ENCODE measurements at regions not wholly inside any gene's neighbourhood (a gene's known extent, or its start where the extent isn't known, plus 50 kb on each side); places are given as distances from the start of the nearest gene placed in this dataset.

DNA sequence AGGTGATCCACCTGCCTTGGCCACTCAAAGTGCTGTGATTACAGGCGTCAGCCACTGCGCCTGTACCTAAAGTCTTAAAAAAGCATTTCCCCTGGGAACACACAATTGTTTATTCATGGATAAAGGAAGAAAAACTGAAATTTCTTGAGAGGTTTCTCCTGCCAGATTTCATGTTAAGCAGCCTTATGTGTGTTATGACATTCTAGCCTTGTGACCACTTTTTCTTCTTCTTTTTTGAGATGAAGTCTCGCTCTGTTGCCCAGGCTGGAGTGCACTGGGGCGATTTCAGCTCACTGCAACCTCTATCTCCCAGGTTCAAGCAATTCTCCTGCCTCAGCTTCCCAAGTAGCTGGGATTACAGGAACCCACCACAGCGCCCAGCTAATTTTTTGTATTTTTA, 57.8 kb upstream of the PLAC8 start:
- peaks cover 3% of the 10 kb centered on the region for H3K27me3 Mint-ChIP-seq (ENCODE audit: unreplicated experiment)
- no peak overlapping the region for H3K27ac Mint-ChIP-seq (ENCODE audit: unreplicated experiment)
- no peaks in the 10 kb centered on the region for H3K4me1 Mint-ChIP-seq (ENCODE audit: unreplicated experiment)
- no peak for DNase-seq (ENCODE audit: extremely low spot score, unreplicated experiment)
- no peaks in the 10 kb centered on the region for H3K36me3 Mint-ChIP-seq (ENCODE audit: unreplicated experiment)
- TF ChIP-seq, protein P1, sequence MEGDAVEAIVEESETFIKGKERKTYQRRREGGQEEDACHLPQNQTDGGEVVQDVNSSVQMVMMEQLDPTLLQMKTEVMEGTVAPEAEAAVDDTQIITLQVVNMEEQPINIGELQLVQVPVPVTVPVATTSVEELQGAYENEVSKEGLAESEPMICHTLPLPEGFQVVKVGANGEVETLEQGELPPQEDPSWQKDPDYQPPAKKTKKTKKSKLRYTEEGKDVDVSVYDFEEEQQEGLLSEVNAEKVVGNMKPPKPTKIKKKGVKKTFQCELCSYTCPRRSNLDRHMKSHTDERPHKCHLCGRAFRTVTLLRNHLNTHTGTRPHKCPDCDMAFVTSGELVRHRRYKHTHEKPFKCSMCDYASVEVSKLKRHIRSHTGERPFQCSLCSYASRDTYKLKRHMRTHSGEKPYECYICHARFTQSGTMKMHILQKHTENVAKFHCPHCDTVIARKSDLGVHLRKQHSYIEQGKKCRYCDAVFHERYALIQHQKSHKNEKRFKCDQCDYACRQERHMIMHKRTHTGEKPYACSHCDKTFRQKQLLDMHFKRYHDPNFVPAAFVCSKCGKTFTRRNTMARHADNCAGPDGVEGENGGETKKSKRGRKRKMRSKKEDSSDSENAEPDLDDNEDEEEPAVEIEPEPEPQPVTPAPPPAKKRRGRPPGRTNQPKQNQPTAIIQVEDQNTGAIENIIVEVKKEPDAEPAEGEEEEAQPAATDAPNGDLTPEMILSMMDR (IDR thresholded peaks at IDR 0.05), result no peak
- H3K9me3 Mint-ChIP-seq (ENCODE audit: unreplicated experiment), result peaks cover 4% of the 10 kb centered on the region
- H3K4me3 Mint-ChIP-seq (ENCODE audit: unreplicated experiment), result no peak overlapping the region

DNA sequence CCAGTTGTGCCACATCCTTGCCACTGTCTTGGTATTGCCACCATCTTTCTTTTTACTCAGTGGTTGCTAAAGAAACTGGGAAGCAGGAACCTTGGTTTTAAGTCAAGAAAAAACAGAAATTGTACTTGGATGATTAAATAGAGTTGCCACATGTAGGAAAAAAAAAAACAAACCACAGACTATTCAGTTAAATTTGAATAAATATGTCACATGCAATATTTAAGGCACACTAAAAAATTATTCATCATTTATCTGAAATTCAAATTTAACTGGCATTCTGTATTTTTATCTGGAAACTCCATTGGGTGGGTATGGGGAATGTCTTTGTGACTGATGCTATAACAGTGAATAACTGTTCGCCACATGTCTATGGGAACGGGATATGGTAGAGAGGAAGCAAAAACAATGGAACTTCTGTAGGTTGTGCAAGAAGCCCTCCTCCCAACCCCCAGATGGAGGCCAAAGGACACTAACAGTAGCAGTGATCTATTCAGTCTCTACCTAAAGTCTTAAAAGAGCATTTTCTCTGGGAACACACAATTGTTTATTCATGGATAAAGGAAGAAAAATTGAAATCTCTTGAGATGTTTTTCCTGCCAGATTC, 57.0 kb upstream of the PLAC8 start:
- Mint-ChIP-seq H3K27ac (ENCODE audit: unreplicated experiment) (no peak overlapping the region), H3K36me3 (ENCODE audit: unreplicated experiment) (no peaks in the 10 kb centered on the region), H3K4me1 (ENCODE audit: unreplicated experiment) (no peaks in the 10 kb centered on the region), H3K9me3 (ENCODE audit: unreplicated experiment) (peaks cover 4% of the 10 kb centered on the region), H3K27me3 (ENCODE audit: unreplicated experiment) (peaks cover 12% of the 10 kb centered on the region), H3K4me3 (ENCODE audit: unreplicated experiment) (no peak overlapping the region)
- TF ChIP-seq, protein P1 (IDR thresholded peaks at IDR 0.05), result no peak
- DNase-seq (ENCODE audit: extremely low spot score, unreplicated experiment), result no peak

DNA sequence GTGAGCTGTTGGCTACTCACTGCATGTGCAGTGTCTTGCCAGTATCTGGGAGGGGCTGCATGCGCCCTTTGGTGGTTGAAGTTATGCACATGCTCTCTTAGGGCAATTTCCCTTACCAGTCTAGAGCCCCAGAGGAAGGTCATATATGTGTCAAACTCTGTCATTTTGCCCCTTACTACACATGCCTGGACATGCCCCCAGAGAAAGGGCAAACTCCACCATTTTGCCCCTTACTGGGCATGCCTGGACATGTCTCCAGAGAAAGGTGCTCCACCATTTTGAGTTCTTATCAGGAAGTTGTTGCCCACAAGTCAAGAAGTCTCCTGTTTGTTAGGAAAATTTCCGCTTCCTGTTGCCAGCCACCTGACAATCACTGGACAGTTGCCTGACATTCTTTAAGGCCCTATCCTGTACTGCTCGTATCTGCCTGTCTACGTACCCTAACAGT, 56.4 kb upstream of the PLAC8 start:
- peaks cover 15% of the 10 kb centered on the region for H3K27me3 Mint-ChIP-seq (ENCODE audit: unreplicated experiment)
- no peak for DNase-seq (ENCODE audit: extremely low spot score, unreplicated experiment)
- H3K4me3 Mint-ChIP-seq (ENCODE audit: unreplicated experiment), result no peak overlapping the region
- no peaks in the 10 kb centered on the region for H3K36me3 Mint-ChIP-seq (ENCODE audit: unreplicated experiment)
- no peaks in the 10 kb centered on the region for H3K4me1 Mint-ChIP-seq (ENCODE audit: unreplicated experiment)
- peak overlapping the region; percentile 5 for H3K27ac Mint-ChIP-seq (ENCODE audit: unreplicated experiment)
- TF ChIP-seq, protein P1 (IDR thresholded peaks at IDR 0.05), result no peak
- peaks cover 4% of the 10 kb centered on the region for H3K9me3 Mint-ChIP-seq (ENCODE audit: unreplicated experiment)
